ENCODE measurements at regions not wholly inside any gene's neighbourhood (a gene's known extent, or its start where the extent isn't known, plus 50 kb on each side); places are given as distances from the start of the nearest gene placed in this dataset.

DNA sequence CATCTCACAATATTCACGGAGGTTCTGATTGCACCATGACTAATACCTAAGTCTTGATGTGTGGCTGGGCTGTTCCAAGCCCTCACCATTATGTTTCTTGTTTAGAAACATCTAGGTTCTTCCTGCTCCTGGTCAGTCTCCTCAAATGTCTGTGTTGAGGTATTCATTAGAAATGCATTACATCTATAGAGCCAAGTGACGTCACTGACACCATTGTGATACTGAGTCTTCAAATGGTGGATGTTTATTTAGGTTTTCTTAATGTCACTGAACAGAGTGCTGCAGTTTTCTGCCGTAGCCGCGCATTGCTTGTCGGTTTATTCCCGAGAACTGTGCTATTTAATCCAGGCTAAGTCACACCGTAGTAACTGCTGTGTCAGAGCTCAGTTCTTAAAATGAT lies 142.4 kb upstream of the SPACA7 start:
- Histone ChIP-seq H3K4me1 (no peaks in the 10 kb centered on the region), H3K27ac (no peak overlapping the region), H3K4me3 (no peak overlapping the region), H3K9ac (ENCODE audit: low read depth in 2 of 2, low read length in 2 of 2) (no peak overlapping the region), H3K9me3 (no peaks in the 10 kb centered on the region), H3K27me3 (no peaks in the 10 kb centered on the region), H3K36me3 (no peaks in the 10 kb centered on the region)
- TF ChIP-seq, protein P1, sequence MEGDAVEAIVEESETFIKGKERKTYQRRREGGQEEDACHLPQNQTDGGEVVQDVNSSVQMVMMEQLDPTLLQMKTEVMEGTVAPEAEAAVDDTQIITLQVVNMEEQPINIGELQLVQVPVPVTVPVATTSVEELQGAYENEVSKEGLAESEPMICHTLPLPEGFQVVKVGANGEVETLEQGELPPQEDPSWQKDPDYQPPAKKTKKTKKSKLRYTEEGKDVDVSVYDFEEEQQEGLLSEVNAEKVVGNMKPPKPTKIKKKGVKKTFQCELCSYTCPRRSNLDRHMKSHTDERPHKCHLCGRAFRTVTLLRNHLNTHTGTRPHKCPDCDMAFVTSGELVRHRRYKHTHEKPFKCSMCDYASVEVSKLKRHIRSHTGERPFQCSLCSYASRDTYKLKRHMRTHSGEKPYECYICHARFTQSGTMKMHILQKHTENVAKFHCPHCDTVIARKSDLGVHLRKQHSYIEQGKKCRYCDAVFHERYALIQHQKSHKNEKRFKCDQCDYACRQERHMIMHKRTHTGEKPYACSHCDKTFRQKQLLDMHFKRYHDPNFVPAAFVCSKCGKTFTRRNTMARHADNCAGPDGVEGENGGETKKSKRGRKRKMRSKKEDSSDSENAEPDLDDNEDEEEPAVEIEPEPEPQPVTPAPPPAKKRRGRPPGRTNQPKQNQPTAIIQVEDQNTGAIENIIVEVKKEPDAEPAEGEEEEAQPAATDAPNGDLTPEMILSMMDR (IDR thresholded peaks at IDR 0.05), result no peak
- intact Hi-C loops (cut with DNase I), result no loop called here
- DNase-seq, result no peak

DNA sequence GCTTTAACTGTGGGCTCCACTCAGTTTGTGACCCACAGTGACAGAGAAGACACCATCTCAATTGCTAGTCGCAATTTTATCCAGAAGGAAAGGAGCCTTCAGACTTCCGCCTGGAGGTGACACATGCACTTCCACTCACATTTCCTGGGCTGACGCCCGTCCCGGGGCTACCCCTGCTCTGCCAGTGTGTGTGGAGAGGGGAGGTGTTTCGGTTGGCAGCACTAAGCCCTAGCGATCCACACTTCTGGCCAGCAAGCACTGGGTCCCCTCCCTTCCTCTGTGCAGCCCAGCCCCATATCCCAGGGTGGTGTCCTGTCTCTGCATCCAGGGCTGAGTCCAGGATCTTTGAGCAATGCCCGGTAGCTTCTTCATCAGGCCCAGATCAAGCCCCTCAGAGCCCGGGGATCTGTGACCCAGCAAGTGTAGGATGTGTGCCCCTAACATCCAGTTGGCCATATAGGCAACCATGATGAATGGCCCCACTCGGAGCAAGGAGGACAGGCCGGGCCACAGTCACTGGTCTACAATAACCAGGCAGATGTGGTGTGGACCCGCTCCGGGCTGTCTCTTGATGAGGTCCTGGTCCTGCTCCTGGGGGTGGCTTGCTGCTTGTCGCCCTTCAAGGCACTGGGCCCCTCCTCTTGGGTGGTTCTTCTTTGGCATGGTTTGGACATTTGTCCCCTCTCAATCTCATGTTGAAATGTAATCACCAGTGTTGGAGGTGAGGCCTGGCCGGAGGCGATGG lies 141.9 kb upstream of the SPACA7 start:
- Histone ChIP-seq H3K36me3 (no peaks in the 10 kb centered on the region), H3K27me3 (no peaks in the 10 kb centered on the region), H3K9me3 (no peaks in the 10 kb centered on the region), H3K9ac (ENCODE audit: low read depth in 2 of 2, low read length in 2 of 2) (no peak overlapping the region), H3K27ac (no peak overlapping the region), H3K4me3 (no peak overlapping the region), H3K4me1 (no peaks in the 10 kb centered on the region)
- DNase-seq, result no peak
- TF ChIP-seq, protein P1 (IDR thresholded peaks at IDR 0.05), result no peak
- intact Hi-C loops (cut with DNase I), result no loop called here

DNA sequence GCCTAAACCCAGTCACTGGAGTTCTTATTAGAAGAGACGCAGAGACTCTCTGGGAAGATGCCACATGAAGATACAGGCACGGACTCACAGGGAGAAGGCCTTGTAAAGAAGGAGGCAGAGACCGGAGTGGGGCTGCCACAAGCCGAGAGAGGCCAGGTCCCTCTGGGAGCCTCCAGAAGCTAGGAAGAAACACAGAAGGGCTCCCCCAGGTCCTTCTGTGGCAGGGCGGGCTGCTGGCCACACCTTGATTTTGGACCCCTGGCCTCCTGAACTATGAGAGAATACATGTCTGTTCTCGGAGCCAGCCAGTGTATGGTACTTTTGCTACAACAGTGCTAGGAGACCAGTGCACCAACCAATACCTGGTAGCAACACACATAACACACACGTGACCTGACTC lies 140.1 kb upstream of the SPACA7 start:
- H3K27me3 ChIP-seq, result no peaks in the 10 kb centered on the region
- intact Hi-C loops (cut with DNase I), result no loop called here
- H3K27ac ChIP-seq, result no peak overlapping the region
- H3K4me3 ChIP-seq, result no peak overlapping the region
- DNase-seq, result no peak
- no peaks in the 10 kb centered on the region for H3K9me3 ChIP-seq
- H3K9ac ChIP-seq (ENCODE audit: low read depth in 2 of 2, low read length in 2 of 2), result no peak overlapping the region
- no peaks in the 10 kb centered on the region for H3K36me3 ChIP-seq
- no peaks in the 10 kb centered on the region for H3K4me1 ChIP-seq
- TF ChIP-seq, protein P1 (IDR thresholded peaks at IDR 0.05), result no peak

DNA sequence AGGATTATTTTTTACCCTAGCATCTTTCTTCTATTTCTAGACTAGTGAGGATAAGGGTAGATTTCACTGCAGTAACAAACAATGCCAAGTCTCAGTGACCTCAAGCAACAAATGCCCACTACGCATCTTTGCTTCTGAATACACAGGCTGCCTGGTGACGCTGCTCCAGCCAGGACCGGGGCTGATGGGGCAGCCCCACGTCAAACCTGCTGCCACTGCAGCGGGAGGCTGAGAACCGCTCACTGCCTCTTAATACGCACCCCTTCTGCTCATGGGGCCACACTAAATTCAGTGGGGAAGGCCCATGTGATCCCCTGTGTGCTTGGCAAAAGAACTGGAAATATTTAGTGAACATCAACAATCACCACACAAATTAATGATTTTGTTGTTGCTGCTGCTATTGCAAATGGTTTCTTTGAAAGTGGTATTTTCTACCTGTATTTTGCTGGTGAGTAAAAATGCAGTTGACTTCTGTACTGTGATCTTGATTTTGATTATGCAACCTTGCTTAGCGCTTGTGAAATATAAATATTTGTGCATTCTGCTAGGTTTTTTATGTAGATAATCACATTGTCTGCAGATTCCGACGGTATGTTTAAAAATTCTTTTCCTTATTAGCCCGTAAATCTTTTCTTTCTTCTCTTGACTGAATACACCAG lies 139.5 kb upstream of the SPACA7 start:
- Histone ChIP-seq H3K27me3 (no peaks in the 10 kb centered on the region), H3K4me1 (no peaks in the 10 kb centered on the region), H3K36me3 (no peaks in the 10 kb centered on the region), H3K9me3 (no peaks in the 10 kb centered on the region), H3K9ac (ENCODE audit: low read depth in 2 of 2, low read length in 2 of 2) (no peak overlapping the region), H3K27ac (no peak overlapping the region), H3K4me3 (no peak overlapping the region)
- DNase-seq, result no peak
- intact Hi-C loops (cut with DNase I), result no loop called here
- TF ChIP-seq, protein P1 (IDR thresholded peaks at IDR 0.05), result no peak

DNA sequence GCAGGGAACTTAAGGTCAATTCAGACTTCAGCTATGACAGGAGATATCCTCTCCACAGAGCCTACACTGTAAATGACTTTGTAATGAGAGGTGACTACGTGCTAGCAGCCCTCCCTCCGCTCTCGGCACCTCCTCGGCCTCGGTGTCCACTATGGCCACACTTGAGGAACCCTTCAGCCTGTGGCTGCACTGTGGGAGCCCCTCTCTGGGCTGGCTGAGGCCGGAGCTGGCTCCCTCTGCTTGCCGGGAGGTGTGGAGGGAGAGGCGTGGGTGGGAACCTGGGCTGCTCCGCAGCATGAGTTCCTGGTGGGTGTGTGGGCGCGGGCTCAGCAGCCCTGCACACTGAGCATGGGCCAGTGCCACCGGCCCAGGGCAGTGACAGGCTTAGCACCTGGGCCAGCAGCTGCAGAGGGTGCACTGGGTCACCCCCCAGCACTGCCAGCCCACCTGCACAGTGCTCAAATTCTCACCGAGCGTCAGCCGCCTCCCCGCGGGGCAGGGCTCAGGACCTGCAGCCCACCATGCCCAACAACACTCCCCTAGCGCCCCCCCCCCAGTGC lies 137.6 kb upstream of the SPACA7 start:
- DNase-seq, result no peak
- Histone ChIP-seq H3K27me3 (no peaks in the 10 kb centered on the region), H3K4me3 (no peak overlapping the region), H3K36me3 (no peaks in the 10 kb centered on the region), H3K27ac (no peak overlapping the region), H3K4me1 (no peaks in the 10 kb centered on the region), H3K9me3 (no peaks in the 10 kb centered on the region), H3K9ac (ENCODE audit: low read depth in 2 of 2, low read length in 2 of 2) (no peak overlapping the region)
- intact Hi-C loops (cut with DNase I), result no loop called here
- TF ChIP-seq, protein P1 (IDR thresholded peaks at IDR 0.05), result no peak
